Motor neuron (in vitro differentiated cells): ENCODE measurements at regions not wholly inside any gene's neighbourhood (a gene's known extent, or its start where the extent isn't known, plus 50 kb on each side); places are given as distances from the start of the nearest gene placed in this dataset.
"Not testable (repeated sequence)": the region's sequence is repeated elsewhere in the genome, so short reads cannot be mapped to it uniquely, and the experiment has no call there.

Experiments used
- ATAC-seq, 8 experiments: fragments of 200-7000 bp; cut with Tn5 transposase; replicated peaks in 6 of 8; 2 replicates each; pipeline ENCODE4 v1.8.0; 2021; ENCODE audit warnings: mild to moderate bottlenecking in 8 of 8, moderate library complexity in 8 of 8
- H3K27ac ChIP-seq, 2 donors: fragments of 250-450 bp; sonication (Bioruptor Pico); 2 replicates each; pipeline ENCODE4 v1.9.0; 2021; ENCODE audit warnings: antibody characterized with exemption in 2 of 2, mild to moderate bottlenecking in 2 of 2, moderate library complexity in 1 of 2
- H3K4me1 ChIP-seq, 2 donors: fragments of 250-450 bp; sonication (Bioruptor Pico); replicated peaks in 1 of 2; 2 replicates each; pipeline ENCODE4 v1.6.1; 2021; ENCODE audit warnings: antibody characterized with exemption in 2 of 2, mild to moderate bottlenecking in 2 of 2, moderate library complexity in 1 of 2
- H3K4me3 ChIP-seq, 5 donors: fragments of 250-450 bp; sonication (Bioruptor Pico); 2 replicates each; pipeline ENCODE4 v1.9.0; 2021; ENCODE audit warnings: antibody characterized with exemption in 5 of 5, mild to moderate bottlenecking in 5 of 5, moderate library complexity in 4 of 5
- WGBS, 10 experiments: fragments of 450-650 bp; shearing (Covaris generic); methylation state at CpG; one replicate each; pipeline ENCODE4 v1.0.0; 2022; 5-methylcytosine and 5-hydroxymethylcytosine counted together
- in situ Hi-C, 9 experiments: fragments of 400-800 bp; cut with MboI; loops; one replicate each; pipeline ENCODE4 v1.15.0; 2021; ENCODE audit warnings: low sequenced_read_pairs in 9 of 9, low pct_unique_long_range_greater_than_20kb in 2 of 9; ENCODE audit not compliant: unreplicated experiment in 9 of 9

DNA sequence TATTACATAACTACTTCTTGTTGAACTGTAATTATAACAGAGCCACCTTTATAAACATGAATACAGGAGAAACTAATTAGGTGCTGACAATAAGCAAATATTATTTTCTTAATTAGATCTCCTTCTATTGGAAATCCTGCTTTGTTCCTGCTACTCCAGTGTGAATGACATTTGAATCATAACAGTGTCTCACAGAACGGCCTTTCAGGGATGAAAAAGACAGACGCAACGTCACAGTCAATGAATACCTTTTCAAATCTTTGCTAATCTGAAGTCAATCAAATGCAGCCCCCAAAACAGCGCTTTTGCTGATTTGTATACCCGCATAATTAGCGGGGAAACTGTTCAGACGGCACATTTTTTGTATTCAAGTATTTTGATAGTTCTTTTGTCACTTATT lies 240.4 kb upstream of the CDH8 start:
- in situ Hi-C loops, result no loop called here
- no peak overlapping the region for H3K27ac ChIP-seq
- H3K4me3 ChIP-seq, result no peak overlapping the region
- 17 to 96% (median 52%) methylated on average over 2 to 7 of the region's 7 CpGs for WGBS, 10 experiments
- H3K4me1 ChIP-seq, result peaks cover 7 to 32% of the 10 kb centered on the region in 2 donors
- no peak for ATAC-seq

DNA sequence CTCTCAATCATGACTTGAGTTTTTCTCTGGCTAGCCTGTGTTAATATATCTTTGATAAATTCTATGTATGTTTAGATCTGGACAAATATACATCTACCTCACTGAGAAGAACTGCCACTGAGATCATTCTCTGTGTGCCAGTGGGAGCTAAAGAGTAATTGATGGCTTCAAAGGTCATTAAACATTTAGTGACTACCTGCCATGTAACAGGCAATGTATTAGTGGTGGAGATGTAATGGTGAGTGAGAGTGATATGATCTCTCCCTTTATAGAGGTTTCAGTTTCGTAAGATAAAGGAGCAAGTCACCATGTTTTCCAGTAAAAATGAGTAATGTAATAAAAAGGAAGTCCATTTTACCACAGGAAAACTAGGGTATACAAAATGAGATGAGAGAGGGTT lies 235.8 kb upstream of the CDH8 start:
- in situ Hi-C loops, result no loop called here
- Histone ChIP-seq H3K4me3 (no peak overlapping the region), H3K4me1 (peaks cover 5 to 23% of the 10 kb centered on the region in 2 donors), H3K27ac (no peak overlapping the region)
- ATAC-seq, result peak in 5 of 8 experiments; percentile 27 to 70 (median 36)
- 0 to 100% (median 66%) methylated on average over 1 of the region's 1 CpG; no CpG with 5 or more reads in 2 of the 10 experiments for WGBS, 10 experiments

DNA sequence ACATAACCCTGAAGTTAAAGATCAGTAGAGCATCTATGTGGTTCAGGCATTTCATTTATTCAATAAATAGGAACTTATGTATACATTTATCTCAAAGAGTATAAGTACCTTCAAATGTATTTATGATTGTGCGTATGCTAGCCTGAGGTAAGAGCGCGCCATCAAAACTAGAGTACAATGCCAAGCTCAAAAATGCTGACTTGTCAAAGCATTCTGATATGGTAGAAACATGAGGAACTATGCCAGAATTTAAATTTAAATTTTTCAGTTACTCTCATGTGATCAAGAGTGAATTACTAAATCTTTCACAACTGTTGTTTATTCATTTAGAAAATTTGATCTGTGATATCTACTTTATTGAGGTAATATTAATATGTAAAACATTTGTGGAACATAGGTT lies 225.5 kb upstream of the CDH8 start:
- Histone ChIP-seq H3K27ac (no peak overlapping the region), H3K4me3 (no peak overlapping the region), H3K4me1 (no peaks in the 10 kb centered on the region)
- in situ Hi-C loops, result no loop called here
- 34 to 100% (median 100%) methylated on average over 1 to 3 of the region's 3 CpGs; no CpG with 5 or more reads in 3 of the 10 experiments for WGBS, 10 experiments
- no peak for ATAC-seq

DNA sequence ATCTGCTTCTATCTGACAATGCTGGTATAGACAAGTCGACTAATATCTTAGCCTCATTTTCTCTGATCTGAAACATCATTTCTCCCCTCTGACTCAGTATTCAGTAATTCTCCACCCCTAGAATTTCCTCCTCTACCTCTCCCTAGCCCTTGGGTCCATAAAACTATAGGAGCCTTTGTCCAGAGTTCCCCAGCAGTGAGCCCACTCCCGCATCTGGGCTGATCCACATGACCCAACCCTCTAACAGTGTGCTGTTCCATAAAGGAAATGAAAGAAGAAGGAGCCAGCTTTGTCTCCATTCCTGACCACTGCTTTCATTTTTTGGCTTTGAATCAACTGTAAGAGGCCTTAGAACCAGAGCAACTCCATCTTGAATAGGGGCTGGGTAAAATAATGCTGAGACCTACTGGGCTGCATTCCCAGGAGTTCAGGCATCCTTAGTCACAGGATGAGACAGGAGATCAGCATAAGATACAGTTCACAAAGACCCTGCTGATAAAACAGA lies 222.7 kb upstream of the CDH8 start:
- 20 to 100% (median 86%) methylated on average over 1 to 2 of the region's 2 CpGs; no CpG with 5 or more reads in 3 of the 10 experiments for WGBS, 10 experiments

DNA sequence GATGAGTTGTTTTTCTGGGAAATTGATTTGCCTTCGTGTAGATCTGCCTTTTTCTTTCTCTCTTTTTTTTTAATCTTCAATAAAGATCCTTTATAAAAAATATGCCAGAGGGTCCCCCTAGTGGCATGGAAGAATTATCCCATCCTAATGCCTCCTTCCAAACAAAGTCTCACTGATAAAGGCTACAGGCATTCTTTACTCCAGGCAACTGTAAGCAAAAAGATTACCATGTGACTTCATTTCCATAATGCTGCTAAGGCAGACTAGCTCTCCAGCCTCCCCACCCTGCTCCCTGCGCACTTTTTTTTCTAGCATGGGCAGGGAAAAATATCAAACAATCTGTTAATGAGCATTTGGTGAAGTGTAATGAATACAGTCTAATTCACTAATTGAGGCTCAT lies 220.2 kb upstream of the CDH8 start:
- in situ Hi-C loops, result no loop called here
- Histone ChIP-seq H3K4me1 (peaks cover 22% of the 10 kb centered on the region in 2 donors), H3K4me3 (no peak overlapping the region), H3K27ac (no peak overlapping the region)
- WGBS, 10 experiments, result 0 to 71% (median 53%) methylated on average over 1 to 2 of the region's 2 CpGs; no CpG with 5 or more reads in 4 of the 10 experiments
- peak; percentile 57 to 99 (median 88) for ATAC-seq

More for the DNA sequence above, 222.7 kb upstream of the CDH8 start:
- H3K4me3 ChIP-seq, in situ Hi-C loops, ATAC-seq, H3K27ac ChIP-seq: not testable (repeated sequence)
- peaks cover 12 to 17% of the 10 kb centered on the region in 2 donors for H3K4me1 ChIP-seq

DNA sequence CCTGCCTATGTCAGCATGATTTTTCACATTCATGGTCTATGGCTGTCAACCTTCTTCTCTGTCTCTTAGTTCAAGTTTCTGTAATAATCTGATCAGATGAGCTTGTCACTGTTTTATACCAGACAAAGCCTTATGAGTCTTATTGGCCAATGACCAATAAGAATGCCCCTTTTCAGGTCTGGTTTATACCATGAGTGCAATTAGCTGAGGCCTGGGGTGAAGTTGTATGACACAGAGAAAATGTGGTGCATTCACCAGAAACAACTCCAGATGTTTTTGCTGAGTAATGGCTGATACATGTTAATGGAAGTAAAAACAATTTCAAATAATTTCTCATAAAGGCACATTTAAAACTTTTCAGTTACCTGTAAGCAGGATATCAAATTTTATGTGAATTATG lies 218.6 kb upstream of the CDH8 start:
- Histone ChIP-seq H3K4me1 (peaks cover 22% of the 10 kb centered on the region in 2 donors), H3K4me3 (no peak overlapping the region), H3K27ac (no peak overlapping the region)
- in situ Hi-C loops, result no loop called here
- ATAC-seq, result no peak

DNA sequence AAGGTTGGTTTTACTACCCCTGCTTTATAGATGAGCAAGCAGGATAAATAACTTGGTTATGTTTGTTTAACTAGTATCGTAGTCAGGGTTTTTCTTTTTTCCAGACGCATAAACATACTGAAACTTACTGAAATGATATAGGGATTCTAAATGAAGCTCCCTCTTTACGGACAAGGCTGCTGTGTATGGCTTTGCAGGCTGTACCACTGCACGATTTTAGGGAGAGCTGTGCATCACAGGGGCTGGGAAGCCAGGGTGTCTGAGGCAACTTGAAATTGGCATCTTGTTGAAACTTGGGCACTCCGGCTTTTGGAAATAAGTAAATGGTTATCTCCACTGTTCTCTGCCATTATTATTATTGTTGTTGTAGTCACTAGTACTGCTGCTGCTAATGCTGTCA lies 218.1 kb upstream of the CDH8 start:
- peaks cover 22% of the 10 kb centered on the region in 2 donors for H3K4me1 ChIP-seq
- 0 to 77% (median 64%) methylated on average over 1 to 5 of the region's 5 CpGs; no CpG with 5 or more reads in 3 of the 10 experiments for WGBS, 10 experiments

DNA sequence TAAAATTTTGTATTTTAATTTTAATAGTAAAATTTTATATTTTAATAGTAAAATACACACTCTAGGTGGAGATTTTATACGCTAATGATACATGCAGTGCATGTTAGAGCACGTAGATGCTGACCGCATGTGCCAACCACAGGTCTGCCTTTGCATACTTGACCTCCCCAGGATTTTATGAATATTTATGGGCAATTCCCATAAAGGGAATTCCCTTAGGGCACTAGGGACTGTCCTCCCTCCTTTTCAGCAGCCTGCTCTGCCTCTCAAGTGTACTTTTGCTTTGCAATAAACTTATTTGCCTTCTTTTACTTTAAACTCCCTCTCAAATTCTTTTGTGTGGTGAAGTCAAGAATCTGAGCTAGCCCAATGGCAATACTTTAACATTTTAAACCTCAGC lies 217.7 kb upstream of the CDH8 start:
- 27 to 100% (median 65%) methylated on average over 1 to 3 of the region's 3 CpGs; no CpG with 5 or more reads in 2 of the 10 experiments for WGBS, 10 experiments
- H3K4me3 ChIP-seq, result no peak overlapping the region
- no peak overlapping the region for H3K27ac ChIP-seq
- ATAC-seq, result peak in 7 of 8 experiments; percentile 36 to 92 (median 64)
- peaks cover 22% of the 10 kb centered on the region in 2 donors for H3K4me1 ChIP-seq
- in situ Hi-C loops, result no loop called here

More for the DNA sequence above, 218.1 kb upstream of the CDH8 start:
- peak in 5 of 8 experiments; percentile 34 to 72 (median 38) for ATAC-seq
- H3K4me3 ChIP-seq, result no peak overlapping the region
- H3K27ac ChIP-seq, result no peak overlapping the region
- in situ Hi-C loops, result no loop called here

DNA sequence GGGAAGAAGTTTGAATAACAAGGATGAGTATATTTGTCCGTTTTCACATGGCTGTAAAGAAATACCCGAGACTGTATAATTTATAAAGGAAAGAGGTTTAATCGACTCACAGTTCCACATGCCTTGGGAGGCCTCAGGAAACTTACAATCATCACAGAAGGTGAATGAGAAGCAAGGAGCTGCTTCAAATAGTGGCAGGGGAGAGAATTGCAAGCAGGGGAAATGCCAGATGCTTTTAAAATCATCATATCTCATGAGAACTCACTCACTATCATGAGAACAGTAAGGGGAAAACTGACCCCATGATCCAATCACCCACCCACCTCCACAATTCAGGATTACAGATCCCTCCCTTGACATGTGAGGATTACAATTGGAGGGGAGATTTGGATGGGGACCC lies 212.8 kb upstream of the CDH8 start:
- Histone ChIP-seq H3K4me1 (peaks cover 6 to 11% of the 10 kb centered on the region in 2 donors), H3K4me3 (no peak overlapping the region), H3K27ac (no peak overlapping the region)
- 10 to 100% (median 65%) methylated on average over 1 to 3 of the region's 3 CpGs; no CpG with 5 or more reads in 2 of the 10 experiments for WGBS, 10 experiments
- no peak for ATAC-seq
- in situ Hi-C loops, result no loop called here

DNA sequence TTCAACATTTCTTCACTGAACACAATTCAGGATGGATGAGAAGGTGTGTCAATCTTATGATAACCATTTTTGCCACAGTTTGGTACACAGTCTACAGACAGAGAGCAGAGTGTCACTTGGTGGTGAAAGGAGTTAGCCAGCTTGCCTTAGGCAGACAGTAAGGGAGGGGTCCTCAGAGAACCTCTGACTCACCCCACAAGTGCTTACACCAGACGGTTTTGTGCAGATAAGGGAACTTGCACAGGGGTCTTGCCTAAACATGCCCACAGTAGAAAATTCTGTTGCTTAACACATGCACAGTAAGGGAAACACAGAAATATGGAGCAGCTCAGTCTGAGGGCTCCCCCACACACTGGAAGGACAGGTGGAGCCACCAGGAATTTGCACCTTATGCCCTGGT lies 204.5 kb upstream of the CDH8 start:
- in situ Hi-C loops, result no loop called here
- no peak overlapping the region for H3K27ac ChIP-seq
- H3K4me3 ChIP-seq, result no peak overlapping the region
- H3K4me1 ChIP-seq, result no peaks in the 10 kb centered on the region
- ATAC-seq, result peak in 3 of 8 experiments; percentile 17 to 98 (median 95)
- 0 to 83% methylated on average over 1 of the region's 1 CpG; no CpG with 5 or more reads in 8 of the 10 experiments for WGBS, 10 experiments

DNA sequence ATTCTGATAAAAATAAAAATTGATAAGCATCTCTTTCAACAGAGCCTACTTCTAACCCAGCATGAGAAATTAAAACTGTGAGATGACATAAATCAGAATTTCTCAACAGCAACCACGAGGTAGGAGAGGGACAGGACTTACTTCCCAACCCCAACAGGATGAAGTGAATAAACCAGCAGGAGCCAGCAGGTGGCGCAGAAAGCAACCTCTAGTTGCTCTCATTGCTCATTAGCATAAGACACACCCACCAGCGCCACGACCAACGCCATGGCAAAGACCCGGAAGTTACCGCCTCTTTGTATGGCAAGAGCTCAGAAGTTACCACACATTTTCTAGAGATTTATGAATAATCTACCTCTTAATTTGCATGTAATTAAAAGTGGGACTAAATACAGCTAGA lies 189.4 kb upstream of the CDH8 start:
- Histone ChIP-seq H3K4me3 (no peak overlapping the region), H3K27ac (no peak overlapping the region), H3K4me1 (peaks cover 0 to 4% of the 10 kb centered on the region in 2 donors)
- in situ Hi-C loops, result no loop called here
- peak in 5 of 8 experiments; percentile 48 to 71 (median 53) for ATAC-seq
- WGBS, 10 experiments, result 30 to 81% (median 73%) methylated on average over 1 to 7 of the region's 7 CpGs; no CpG with 5 or more reads in 2 of the 10 experiments

DNA sequence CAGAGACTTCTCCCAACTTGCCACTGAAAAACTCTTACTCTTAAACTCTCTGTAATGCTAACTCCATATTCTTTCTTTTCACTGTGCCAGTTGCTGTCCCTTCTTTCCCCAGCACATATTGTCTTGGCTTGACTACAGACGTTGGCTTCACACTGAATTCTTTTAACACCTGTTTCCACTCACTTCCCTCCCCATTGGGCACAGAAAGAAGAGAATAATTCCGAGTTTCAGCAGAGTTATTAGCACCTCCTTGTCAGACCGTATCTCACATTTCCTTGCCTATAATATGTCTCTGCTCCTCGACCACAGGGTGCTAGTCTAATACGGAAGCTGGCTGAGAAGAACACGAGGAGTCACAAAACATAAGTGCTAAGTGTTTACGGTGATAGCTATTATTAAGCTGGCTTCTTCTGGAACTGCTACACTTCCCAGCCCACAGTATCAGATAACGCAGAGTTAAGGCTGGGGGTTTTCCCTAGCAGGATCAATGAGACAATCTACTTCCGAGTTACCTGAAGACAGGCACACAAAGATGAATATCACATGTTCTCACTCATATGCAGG lies 188.5 kb upstream of the CDH8 start:
- no peak overlapping the region for H3K27ac ChIP-seq
- 6 to 100% (median 60%) methylated on average over 1 to 9 of the region's 9 CpGs for WGBS, 10 experiments

DNA sequence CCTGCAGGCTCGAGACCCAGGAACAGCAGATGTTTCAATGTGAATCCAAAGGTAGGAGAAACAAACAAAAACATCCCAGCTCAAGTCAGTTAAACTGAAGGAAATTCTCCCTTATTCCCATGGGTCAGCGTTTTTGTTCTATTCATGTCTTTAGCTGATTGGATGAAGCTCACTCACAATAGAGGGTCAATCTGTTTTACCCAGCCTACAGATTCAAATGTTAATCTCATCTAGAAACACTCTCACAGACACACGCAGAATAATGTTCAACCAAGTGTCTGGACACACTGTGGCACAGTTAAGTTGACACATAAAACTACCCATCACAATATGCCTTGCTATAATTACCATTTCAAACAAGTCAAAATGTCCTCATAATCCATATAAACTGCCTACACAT lies 180.6 kb upstream of the CDH8 start:
- Histone ChIP-seq H3K4me1 (peaks cover 5 to 18% of the 10 kb centered on the region in 2 donors), H3K4me3 (no peak overlapping the region), H3K27ac (no peak overlapping the region)
- 15 to 56% (median 19%) methylated on average over 1 to 3 of the region's 3 CpGs; no CpG with 5 or more reads in 2 of the 10 experiments for WGBS, 10 experiments
- ATAC-seq, result peak in 3 of 8 experiments; percentile 53 to 68 (median 62)
- in situ Hi-C loops, result no loop called here

More for the DNA sequence above, 188.5 kb upstream of the CDH8 start:
- H3K4me3 ChIP-seq, result no peak overlapping the region
- ATAC-seq, result no peak
- H3K4me1 ChIP-seq, result peaks cover 0 to 4% of the 10 kb centered on the region in 2 donors
- in situ Hi-C loops, result no loop called here

DNA sequence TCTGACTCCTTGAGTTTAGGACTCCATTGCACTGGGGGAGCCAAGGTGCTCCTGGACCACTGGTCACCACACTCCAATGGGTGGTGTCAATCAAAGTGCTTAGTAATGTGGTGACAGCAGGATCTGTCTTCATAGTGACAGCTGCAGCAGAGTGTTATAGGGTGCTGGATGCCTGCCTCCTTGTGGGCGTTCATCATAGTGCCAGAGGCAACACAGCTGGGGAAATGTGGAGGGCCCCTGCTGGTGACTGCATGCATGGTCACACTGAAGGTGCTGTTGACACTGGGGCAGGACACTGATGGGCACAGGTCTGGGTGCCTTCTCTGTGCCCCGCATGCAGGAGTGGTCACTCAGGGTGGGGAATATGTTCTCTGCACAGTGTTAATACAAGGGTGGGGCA lies 177.5 kb upstream of the CDH8 start:
- Histone ChIP-seq H3K4me3 (no peak overlapping the region), H3K4me1 (peaks cover 5 to 18% of the 10 kb centered on the region in 2 donors), H3K27ac (no peak overlapping the region)
- 100% methylated on average over 1 of the region's 2 CpGs; no CpG with 5 or more reads in 9 of the 10 experiments for WGBS, 10 experiments
- peak in 2 of 8 experiments; percentile 59 to 68 for ATAC-seq
- in situ Hi-C loops, result no loop called here
